ENCODE measurements at regions not wholly inside any gene's neighbourhood (a gene's known extent, or its start where the extent isn't known, plus 50 kb on each side); places are given as distances from the start of the nearest gene placed in this dataset.

DNA sequence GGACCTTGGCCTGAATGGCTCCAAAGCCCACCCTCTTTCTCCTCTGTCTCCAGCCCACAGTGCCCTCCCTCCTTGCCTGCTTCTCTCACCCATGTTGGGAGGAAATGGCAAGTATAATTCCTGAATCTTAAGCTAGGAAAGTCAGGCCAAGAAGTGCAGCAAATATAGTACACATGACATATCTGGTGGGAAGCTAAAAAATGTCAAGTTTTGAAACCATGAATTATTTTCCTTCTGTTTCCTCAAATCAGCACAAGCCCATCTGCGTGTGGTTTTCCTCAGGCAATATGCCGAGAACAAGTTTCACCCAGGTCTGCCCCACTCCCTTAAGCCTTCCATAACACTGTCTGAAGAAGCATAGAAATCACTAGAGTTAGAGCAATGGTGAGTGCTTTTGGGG lies 502.8 kb upstream of the CDH11 start:
- Mint-ChIP-seq H3K4me1 (ENCODE audit: low read depth) (peaks cover 6% of the 10 kb centered on the region; the same call in 1 of the 2 replicates), H3K36me3 (ENCODE audit: low read depth) (no peaks in the 10 kb centered on the region), H3K27ac (no peak overlapping the region), H3K4me3 (no peak overlapping the region), H3K9me3 (no peaks in the 10 kb centered on the region), H3K27me3 (ENCODE audit: insufficient read depth) (peaks cover 17% of the 10 kb centered on the region)
- DNase-seq, result no peak
- TF ChIP-seq CTCF (IDR thresholded peaks at IDR 0.05), result no peak

- Mint-ChIP-seq H3K27me3 (ENCODE audit: insufficient read depth) (peaks cover 15% of the 10 kb centered on the region), H3K36me3 (ENCODE audit: low read depth) (no peaks in the 10 kb centered on the region), H3K4me3 (no peak overlapping the region), H3K4me1 (ENCODE audit: low read depth) (peaks cover 6% of the 10 kb centered on the region; the same call in 1 of the 2 replicates), H3K27ac (no peak overlapping the region), H3K9me3 (no peaks in the 10 kb centered on the region)
- no peak for DNase-seq
- TF ChIP-seq CTCF (IDR thresholded peaks at IDR 0.05), result no peak
Observed at GRCh38 chr16:65624229-65624628, 502.4 kb upstream of the CDH11 start.

DNA sequence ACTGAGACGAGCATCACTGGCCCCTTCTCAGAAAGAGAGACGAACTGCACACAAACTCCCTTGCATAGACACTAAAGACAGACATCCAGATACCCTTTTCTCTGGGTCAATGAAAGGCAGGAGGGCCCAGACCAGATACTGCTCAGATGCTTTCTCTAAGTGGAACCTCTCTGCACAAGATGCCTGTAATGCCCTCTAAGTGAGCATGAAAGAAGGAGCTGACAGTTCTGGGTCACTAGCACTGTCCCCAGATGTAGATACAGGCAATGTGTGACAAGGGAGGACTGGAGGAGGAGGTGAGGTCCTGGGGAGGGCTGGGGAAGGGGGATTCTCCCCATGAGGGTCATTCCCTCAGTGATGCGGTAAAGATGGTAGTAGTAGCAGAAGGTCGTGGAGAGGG lies 501.0 kb upstream of the CDH11 start:
- H3K4me1 Mint-ChIP-seq (ENCODE audit: low read depth), result no peaks in the 10 kb centered on the region; the same call in 1 of the 2 replicates
- no peak overlapping the region for H3K27ac Mint-ChIP-seq
- DNase-seq, result no peak
- no peaks in the 10 kb centered on the region for H3K36me3 Mint-ChIP-seq (ENCODE audit: low read depth)
- H3K4me3 Mint-ChIP-seq, result no peak overlapping the region
- no peaks in the 10 kb centered on the region for H3K9me3 Mint-ChIP-seq
- H3K27me3 Mint-ChIP-seq (ENCODE audit: insufficient read depth), result peaks cover 17% of the 10 kb centered on the region
- TF ChIP-seq CTCF (IDR thresholded peaks at IDR 0.05), result no peak

DNA sequence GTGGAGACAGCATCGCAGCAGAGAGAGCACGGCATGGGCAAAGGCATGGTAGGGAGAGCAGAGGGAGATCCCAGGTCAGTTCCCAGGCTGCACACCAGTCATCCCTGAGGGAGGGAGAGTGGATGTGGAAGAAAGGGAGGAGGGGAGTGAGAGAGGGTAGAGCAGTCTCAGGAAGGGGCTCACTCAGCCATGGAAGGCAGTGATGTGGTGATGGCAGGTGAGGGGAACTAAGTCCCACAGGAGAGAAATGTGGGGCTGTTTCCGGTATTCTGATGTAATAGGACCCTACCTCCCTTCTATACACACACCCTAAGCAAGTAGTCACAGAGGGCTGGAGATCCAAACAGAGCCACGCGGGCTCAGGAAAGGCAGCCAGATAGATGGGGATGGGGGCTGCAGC lies 500.3 kb upstream of the CDH11 start:
- Mint-ChIP-seq H3K27ac (no peak overlapping the region), H3K27me3 (ENCODE audit: insufficient read depth) (peaks cover 20% of the 10 kb centered on the region), H3K36me3 (ENCODE audit: low read depth) (no peaks in the 10 kb centered on the region), H3K4me1 (ENCODE audit: low read depth) (no peaks in the 10 kb centered on the region; the same call in 1 of the 2 replicates), H3K9me3 (no peaks in the 10 kb centered on the region), H3K4me3 (no peak overlapping the region)
- no peak for DNase-seq
- no peak for TF ChIP-seq CTCF (IDR thresholded peaks at IDR 0.05)

GRCh38 chr16:65621640-65622039 lies 499.8 kb upstream of the CDH11 start:
- Mint-ChIP-seq H3K27ac (no peak overlapping the region), H3K4me1 (ENCODE audit: low read depth) (no peaks in the 10 kb centered on the region; the same call in 1 of the 2 replicates), H3K36me3 (ENCODE audit: low read depth) (no peaks in the 10 kb centered on the region), H3K27me3 (ENCODE audit: insufficient read depth) (peaks cover 20% of the 10 kb centered on the region), H3K4me3 (no peak overlapping the region), H3K9me3 (no peaks in the 10 kb centered on the region)
- no peak for DNase-seq
- no peak for TF ChIP-seq CTCF (IDR thresholded peaks at IDR 0.05)

- no peak for TF ChIP-seq CTCF (IDR thresholded peaks at IDR 0.05)
- H3K27ac Mint-ChIP-seq, result no peak overlapping the region
- H3K9me3 Mint-ChIP-seq, result no peaks in the 10 kb centered on the region
- H3K4me1 Mint-ChIP-seq (ENCODE audit: low read depth), result no peaks in the 10 kb centered on the region; the same call in 1 of the 2 replicates
- peaks cover 23% of the 10 kb centered on the region for H3K27me3 Mint-ChIP-seq (ENCODE audit: insufficient read depth)
- H3K4me3 Mint-ChIP-seq, result no peak overlapping the region
- DNase-seq, result no peak
- no peaks in the 10 kb centered on the region for H3K36me3 Mint-ChIP-seq (ENCODE audit: low read depth)
Observed at GRCh38 chr16:65619606-65620005, 497.7 kb upstream of the CDH11 start.
